Vagina (tissue), 2 donors: ENCODE measurements at regions not wholly inside any gene's neighbourhood (a gene's known extent, or its start where the extent isn't known, plus 50 kb on each side); places are given as distances from the start of the nearest gene placed in this dataset.

ENCODE experiments used
- CTCF ChIP-seq, 3 experiments: fragments of 450-650 bp in 2 of 3; fragments of 200-600 bp in 1 of 3; sonication (generic) in 1 of 3; IDR thresholded peaks; one replicate each; pipeline ENCODE4 v1.5.1; 2017 to 2019; ENCODE audit warnings: antibody characterized with exemption in 3 of 3, mild to moderate bottlenecking in 2 of 3, moderate library complexity in 2 of 3
- POLR2A ChIP-seq, 2 donors: fragments of 450-650 bp; IDR thresholded peaks; one replicate each; pipeline ENCODE4 v1.6.1; 2017; ENCODE audit warnings: antibody characterized with exemption in 2 of 2, mild to moderate bottlenecking in 2 of 2, moderate library complexity in 2 of 2
- POLR2AphosphoS5 ChIP-seq, 2 donors: sonication (generic); formaldehyde crosslinking; IDR thresholded peaks; one replicate each; pipeline ENCODE4 v1.9.0; 2017; ENCODE audit warnings: antibody characterized with exemption in 2 of 2, mild to moderate bottlenecking in 2 of 2, low read depth in 1 of 2; ENCODE audit not compliant: insufficient read depth in 1 of 2

- TF ChIP-seq CTCF (IDR thresholded peaks at IDR 0.05): no peak
- TF ChIP-seq POLR2A (IDR thresholded peaks at IDR 0.05): no peak
- no peak for TF ChIP-seq POLR2AphosphoS5 (IDR thresholded peaks at IDR 0.05; ENCODE audit: insufficient read depth in 1 of 2, low read depth in 1 of 2)
Measured at GRCh38 chr6:56853541-56853940, 101.4 kb upstream of the BEND6 start.
